ENCODE measurements at regions not wholly inside any gene's neighbourhood (a gene's known extent, or its start where the extent isn't known, plus 50 kb on each side); places are given as distances from the start of the nearest gene placed in this dataset.

DNA sequence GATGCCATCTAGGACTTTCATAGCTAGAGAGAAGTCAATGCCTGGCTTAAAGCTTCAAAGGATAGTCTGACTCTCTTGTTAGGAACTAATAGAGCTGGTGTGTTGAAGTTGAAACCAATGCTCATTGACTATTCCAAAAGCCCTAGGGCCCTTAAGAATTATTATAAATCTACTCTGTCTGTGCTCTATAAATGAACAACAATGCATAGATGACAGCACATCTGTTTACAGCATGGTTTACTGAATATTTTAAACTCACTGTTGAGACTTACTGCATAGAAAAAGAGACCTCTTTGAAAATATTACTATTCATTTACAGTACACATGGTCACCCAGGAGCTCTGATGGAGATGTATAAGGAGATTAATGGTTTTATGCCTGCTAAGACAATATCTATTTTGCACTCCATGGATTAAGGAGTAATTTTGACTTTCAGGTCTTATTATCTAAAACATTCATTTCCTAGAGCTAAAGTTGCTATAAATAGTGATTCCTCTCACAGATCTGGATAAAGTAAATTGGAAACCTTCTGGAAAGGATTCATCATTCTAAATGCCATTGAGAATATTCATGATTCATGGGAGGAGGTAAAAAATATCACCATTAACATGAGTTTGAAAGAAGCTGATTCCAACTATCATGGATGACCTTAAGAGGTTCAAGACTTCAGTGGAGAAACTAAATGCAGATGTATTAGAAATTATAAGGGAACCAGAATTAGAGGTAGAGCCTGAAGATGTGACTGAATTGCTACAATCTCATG, 763.5 kb upstream of the MAP3K7 start:
- TF ChIP-seq, protein P1, sequence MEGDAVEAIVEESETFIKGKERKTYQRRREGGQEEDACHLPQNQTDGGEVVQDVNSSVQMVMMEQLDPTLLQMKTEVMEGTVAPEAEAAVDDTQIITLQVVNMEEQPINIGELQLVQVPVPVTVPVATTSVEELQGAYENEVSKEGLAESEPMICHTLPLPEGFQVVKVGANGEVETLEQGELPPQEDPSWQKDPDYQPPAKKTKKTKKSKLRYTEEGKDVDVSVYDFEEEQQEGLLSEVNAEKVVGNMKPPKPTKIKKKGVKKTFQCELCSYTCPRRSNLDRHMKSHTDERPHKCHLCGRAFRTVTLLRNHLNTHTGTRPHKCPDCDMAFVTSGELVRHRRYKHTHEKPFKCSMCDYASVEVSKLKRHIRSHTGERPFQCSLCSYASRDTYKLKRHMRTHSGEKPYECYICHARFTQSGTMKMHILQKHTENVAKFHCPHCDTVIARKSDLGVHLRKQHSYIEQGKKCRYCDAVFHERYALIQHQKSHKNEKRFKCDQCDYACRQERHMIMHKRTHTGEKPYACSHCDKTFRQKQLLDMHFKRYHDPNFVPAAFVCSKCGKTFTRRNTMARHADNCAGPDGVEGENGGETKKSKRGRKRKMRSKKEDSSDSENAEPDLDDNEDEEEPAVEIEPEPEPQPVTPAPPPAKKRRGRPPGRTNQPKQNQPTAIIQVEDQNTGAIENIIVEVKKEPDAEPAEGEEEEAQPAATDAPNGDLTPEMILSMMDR (IDR thresholded peaks at IDR 0.05) = no peak
- TF ChIP-seq POLR2AphosphoS5 (IDR thresholded peaks at IDR 0.05; ENCODE audit: insufficient read depth in 1 of 2, low read depth in 1 of 2) = no peak
